GM12878 (cell line): ENCODE measurements at regions not wholly inside any gene's neighbourhood (a gene's known extent, or its start where the extent isn't known, plus 50 kb on each side); places are given as distances from the start of the nearest gene placed in this dataset.

ENCODE experiments used
- ATAC-seq: fragments of 200-7000 bp; cut with Tn5 transposase; 3 replicates; pipeline ENCODE4 v1.9.1; 2020; ENCODE audit warnings: mild to moderate bottlenecking, moderate library complexity
- BruUV-seq: library from RNA; stranded (reverse); fragments of 400-500 nt; replicated peaks from 2 replicates; lab custom pipeline; 2021; lab: Mats Ljungman, UMichigan
- CTCF ChIA-PET: fragments of 300-600 bp; sonication (Branson Sonifier 250); formaldehyde crosslinking; extraction: SDS; loops from one replicate; lab custom pipeline; 2021; ENCODE audit warnings: inconsistent platforms; lab: Yijun Ruan, JAX
- POLR2A ChIA-PET: fragments of 350-600 bp; formaldehyde crosslinking; extraction: SDS; loops from one replicate; lab custom pipeline; 2021; ENCODE audit warnings: inconsistent platforms; lab: Charles Lee
- RAD21 ChIA-PET: fragments of 300-600 bp; sonication (Branson Sonifier 250); formaldehyde crosslinking; loops from one replicate; lab custom pipeline; 2023; ENCODE audit warnings: antibody characterized with exemption; ENCODE audit not compliant: unreplicated experiment; lab: Charles Lee
- SMC1A ChIA-PET: fragments of 300-600 bp; sonication (Branson Sonifier 250); formaldehyde crosslinking; loops from one replicate; lab custom pipeline; 2023; ENCODE audit not compliant: unreplicated experiment, uncharacterized antibody; lab: Charles Lee
- DNase-seq: peaks from one replicate; pipeline ENCODE4 v3.0.0-alpha.2; 2011; ENCODE audit warnings: low read depth, low spot score
- FAIRE-seq: peaks from 3 replicates; lab custom pipeline; 2011; peaks lifted over from hg19 to GRCh38; lab: Jason Lieb, UNC
- H2AFZ ChIP-seq: 2 replicates; pipeline ENCODE4 v1.6.0; 2011; ENCODE audit warnings: low read depth, low read length, control low read depth; ENCODE audit not compliant: control insufficient read depth
- H3K27ac ChIP-seq: 2 replicates; pipeline ENCODE4 v1.5.1; 2011; ENCODE audit warnings: control low read depth; ENCODE audit not compliant: control insufficient read depth, insufficient read depth
- H3K27me3 ChIP-seq, 2 experiments: replicated peaks in 1 of 2; 2 replicates each; pipeline versions ENCODE4 v1.6.0 to v1.6.1; 2011; ENCODE audit warnings: low read length in 1 of 2; ENCODE audit not compliant: control insufficient read depth in 2 of 2, insufficient read depth in 2 of 2
- H3K36me3 ChIP-seq, 2 experiments: 2 replicates each; pipeline ENCODE4 v1.5.1; 2011; ENCODE audit warnings: low read length in 1 of 2; ENCODE audit not compliant: control insufficient read depth in 2 of 2, insufficient read depth in 2 of 2
- H3K4me1 ChIP-seq: 2 replicates; pipeline ENCODE4 v1.6.1; 2011; ENCODE audit warnings: mild to moderate bottlenecking, low read length, moderate library complexity, mixed read lengths; ENCODE audit not compliant: control insufficient read depth, insufficient read depth
- H3K4me2 ChIP-seq: 2 replicates; pipeline ENCODE4 v1.6.0; 2011; ENCODE audit warnings: control low read depth; ENCODE audit not compliant: control insufficient read depth, insufficient read depth
- H3K4me3 ChIP-seq: fragments of 200-600 bp; sonication (generic); 2 replicates; pipeline ENCODE4 v1.5.1; 2016
- H3K79me2 ChIP-seq: 2 replicates; pipeline ENCODE4 v1.6.0; 2011; ENCODE audit warnings: low read length; ENCODE audit not compliant: control insufficient read depth, insufficient read depth
- H3K9ac ChIP-seq: 2 replicates; pipeline ENCODE4 v1.8.0; 2011; ENCODE audit warnings: low read length, control low read depth, mixed read lengths; ENCODE audit not compliant: control insufficient read depth, insufficient read depth
- H3K9me3 ChIP-seq: replicated peaks from 3 replicates; pipeline ENCODE4 v1.5.1; 2011; ENCODE audit warnings: mild to moderate bottlenecking, low read length; ENCODE audit not compliant: control insufficient read depth, insufficient read depth
- H4K20me1 ChIP-seq: 2 replicates; pipeline ENCODE4 v1.6.0; 2011; ENCODE audit not compliant: control insufficient read depth, insufficient read depth
- GATAD2B ChIP-seq: fragments of 450-650 bp; conservative IDR thresholded peaks from 2 replicates; pipeline ENCODE4 v1.6.1; 2017; ENCODE audit warnings: low read depth, mild to moderate bottlenecking, moderate library complexity
- PML ChIP-seq: IDR thresholded peaks from 2 replicates; pipeline ENCODE4 v1.6.1; 2012; ENCODE audit warnings: low read length, inconsistent platforms
- RBBP5 ChIP-seq: fragments of 200-600 bp; sonication (generic); conservative IDR thresholded peaks from 2 replicates; pipeline ENCODE4 v1.6.1; 2016
- REST ChIP-seq: IDR thresholded peaks from 2 replicates; pipeline ENCODE4 v1.6.1; 2012; ENCODE audit warnings: mild to moderate bottlenecking, low read depth, low read length
- SIX5 ChIP-seq: IDR thresholded peaks from 2 replicates; pipeline ENCODE4 v1.6.1; 2011; ENCODE audit warnings: mild to moderate bottlenecking, low read depth, low read length, moderate library complexity; ENCODE audit not compliant: severe bottlenecking
- WGBS: methylation state at CpG from one replicate; pipeline ENCODE4 v1.1.6; 2016; ENCODE audit warnings: low lambda C conversion rate; ENCODE audit not compliant: insufficient replicate concordance, insufficient coverage; ENCODE audit errors: missing lambda C conversion rate; 5-methylcytosine and 5-hydroxymethylcytosine counted together
- in situ Hi-C: fragments of 300-500 bp; cut with MboI; formaldehyde crosslinking; loops from 9 replicates; pipeline ENCODE4 v1.14.3; 2018; ENCODE audit warnings: mixed read lengths
- intact Hi-C: fragments of 100-400 bp; cut with micrococcal nuclease; formaldehyde crosslinking; loops from one replicate; pipeline ENCODE4 v1.14.2; 2022; ENCODE audit not compliant: unreplicated experiment
- TF ChIP-seq, protein P1 (sequence below): fragments of 450-650 bp; IDR thresholded peaks from 2 replicates; pipeline ENCODE4 v1.6.1; 2016; ENCODE audit warnings: mild to moderate bottlenecking, moderate library complexity, borderline replicate concordance

GRCh38 chr9:115340314-115340713, 222.4 kb upstream of the TNC start:
- H3K4me3 ChIP-seq = no peak overlapping the region
- CTCF ChIA-PET = no interaction called here
- POLR2A ChIA-PET = no interaction called here
- no peaks in the 10 kb centered on the region for H3K36me3 ChIP-seq
- H3K79me2 ChIP-seq = no peaks in the 10 kb centered on the region
- ATAC-seq (no peak), FAIRE-seq (no peak), DNase-seq (no peak)
- TF ChIP-seq PML = no peak
- TF ChIP-seq GATAD2B = no peak
- TF ChIP-seq SIX5 = no peak
- no peak for TF ChIP-seq RBBP5
- TF ChIP-seq, protein P1, sequence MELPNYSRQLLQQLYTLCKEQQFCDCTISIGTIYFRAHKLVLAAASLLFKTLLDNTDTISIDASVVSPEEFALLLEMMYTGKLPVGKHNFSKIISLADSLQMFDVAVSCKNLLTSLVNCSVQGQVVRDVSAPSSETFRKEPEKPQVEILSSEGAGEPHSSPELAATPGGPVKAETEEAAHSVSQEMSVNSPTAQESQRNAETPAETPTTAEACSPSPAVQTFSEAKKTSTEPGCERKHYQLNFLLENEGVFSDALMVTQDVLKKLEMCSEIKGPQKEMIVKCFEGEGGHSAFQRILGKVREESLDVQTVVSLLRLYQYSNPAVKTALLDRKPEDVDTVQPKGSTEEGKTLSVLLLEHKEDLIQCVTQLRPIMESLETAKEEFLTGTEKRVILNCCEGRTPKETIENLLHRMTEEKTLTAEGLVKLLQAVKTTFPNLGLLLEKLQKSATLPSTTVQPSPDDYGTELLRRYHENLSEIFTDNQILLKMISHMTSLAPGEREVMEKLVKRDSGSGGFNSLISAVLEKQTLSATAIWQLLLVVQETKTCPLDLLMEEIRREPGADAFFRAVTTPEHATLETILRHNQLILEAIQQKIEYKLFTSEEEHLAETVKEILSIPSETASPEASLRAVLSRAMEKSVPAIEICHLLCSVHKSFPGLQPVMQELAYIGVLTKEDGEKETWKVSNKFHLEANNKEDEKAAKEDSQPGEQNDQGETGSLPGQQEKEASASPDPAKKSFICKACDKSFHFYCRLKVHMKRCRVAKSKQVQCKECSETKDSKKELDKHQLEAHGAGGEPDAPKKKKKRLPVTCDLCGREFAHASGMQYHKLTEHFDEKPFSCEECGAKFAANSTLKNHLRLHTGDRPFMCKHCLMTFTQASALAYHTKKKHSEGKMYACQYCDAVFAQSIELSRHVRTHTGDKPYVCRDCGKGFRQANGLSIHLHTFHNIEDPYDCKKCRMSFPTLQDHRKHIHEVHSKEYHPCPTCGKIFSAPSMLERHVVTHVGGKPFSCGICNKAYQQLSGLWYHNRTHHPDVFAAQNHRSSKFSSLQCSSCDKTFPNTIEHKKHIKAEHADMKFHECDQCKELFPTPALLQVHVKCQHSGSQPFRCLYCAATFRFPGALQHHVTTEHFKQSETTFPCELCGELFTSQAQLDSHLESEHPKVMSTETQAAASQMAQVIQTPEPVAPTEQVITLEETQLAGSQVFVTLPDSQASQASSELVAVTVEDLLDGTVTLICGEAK = no peak
- no peak for TF ChIP-seq REST
- no TSS peak for BruUV-seq
- intact Hi-C loops = no loop called here
- H2AFZ ChIP-seq = no peak overlapping the region
- no peaks in the 10 kb centered on the region for H3K4me1 ChIP-seq
- no peak overlapping the region for H3K4me2 ChIP-seq
- H4K20me1 ChIP-seq = no peaks in the 10 kb centered on the region
- RAD21 ChIA-PET = no interaction called here
- in situ Hi-C loops = no loop called here
- no peaks in the 10 kb centered on the region for H3K27me3 ChIP-seq
- no peaks in the 10 kb centered on the region for H3K9me3 ChIP-seq
- SMC1A ChIA-PET = no interaction called here
- no peak overlapping the region for H3K27ac ChIP-seq
- H3K9ac ChIP-seq = no peak overlapping the region
- WGBS = 1% methylated on average over 5 of the region's 5 CpGs
